ENCODE measurements at regions not wholly inside any gene's neighbourhood (a gene's known extent, or its start where the extent isn't known, plus 50 kb on each side); places are given as distances from the start of the nearest gene placed in this dataset.

- Histone ChIP-seq H3K4me1 (ENCODE audit: control insufficient read depth, insufficient read depth, low read length) (no peaks in the 10 kb centered on the region), H3K9me3 (replicated peaks; ENCODE audit: control insufficient read depth, insufficient read depth, low read length) (no peaks in the 10 kb centered on the region), H3K27ac (ENCODE audit: control insufficient read depth, insufficient read depth) (no peak overlapping the region), H3K36me3 (ENCODE audit: control insufficient read depth in 2 of 2, insufficient read depth in 2 of 2, low read length in 1 of 2) (no peaks in the 10 kb centered on the region), H3K4me2 (ENCODE audit: control insufficient read depth, insufficient read depth) (no peak overlapping the region), H3K27me3 (replicated peaks in 1 of 2; ENCODE audit: control insufficient read depth in 2 of 2, insufficient read depth in 2 of 2, low read length in 1 of 2) (no peaks in the 10 kb centered on the region; a peak in 1 of 4 replicates), H3K9ac (ENCODE audit: control insufficient read depth, insufficient read depth, low read length) (no peak overlapping the region), H2AFZ (ENCODE audit: control insufficient read depth, low read depth, low read length) (no peak overlapping the region), H3K4me3 (no peak overlapping the region), H3K79me2 (ENCODE audit: control insufficient read depth, insufficient read depth, low read length) (no peaks in the 10 kb centered on the region), H4K20me1 (ENCODE audit: control insufficient read depth, insufficient read depth) (no peaks in the 10 kb centered on the region)
- POLR2A ChIA-PET, result no interaction called here
- no peak for FAIRE-seq
- SMC1A ChIA-PET (ENCODE audit: uncharacterized antibody, unreplicated experiment), result interaction anchor here (0.6 kb wide), 1 partner anchor 433 kb away, joined by 3 read pairs; no protein-coding TSS in a partner anchor
- BruUV-seq (replicated peaks), result no TSS peak
- TF ChIP-seq ATF7 (IDR thresholded peaks at IDR 0.05; ENCODE audit: low read depth) (no peak), SUZ12 (IDR thresholded peaks at IDR 0.05; ENCODE audit: unreplicated experiment) (no peak)
- TF ChIP-seq, protein P1, sequence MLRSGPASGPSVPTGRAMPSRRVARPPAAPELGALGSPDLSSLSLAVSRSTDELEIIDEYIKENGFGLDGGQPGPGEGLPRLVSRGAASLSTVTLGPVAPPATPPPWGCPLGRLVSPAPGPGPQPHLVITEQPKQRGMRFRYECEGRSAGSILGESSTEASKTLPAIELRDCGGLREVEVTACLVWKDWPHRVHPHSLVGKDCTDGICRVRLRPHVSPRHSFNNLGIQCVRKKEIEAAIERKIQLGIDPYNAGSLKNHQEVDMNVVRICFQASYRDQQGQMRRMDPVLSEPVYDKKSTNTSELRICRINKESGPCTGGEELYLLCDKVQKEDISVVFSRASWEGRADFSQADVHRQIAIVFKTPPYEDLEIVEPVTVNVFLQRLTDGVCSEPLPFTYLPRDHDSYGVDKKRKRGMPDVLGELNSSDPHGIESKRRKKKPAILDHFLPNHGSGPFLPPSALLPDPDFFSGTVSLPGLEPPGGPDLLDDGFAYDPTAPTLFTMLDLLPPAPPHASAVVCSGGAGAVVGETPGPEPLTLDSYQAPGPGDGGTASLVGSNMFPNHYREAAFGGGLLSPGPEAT (IDR thresholded peaks at IDR 0.05; ENCODE audit: low read depth), result no peak
- RAD21 ChIA-PET (ENCODE audit: unreplicated experiment), result no interaction called here
- no peak for DNase-seq (ENCODE audit: low read depth, low spot score)
- CTCF ChIA-PET, result interaction anchor here (1.4 kb wide), 1 partner anchor 326 kb away, joined by 3 read pairs; the partner anchor contains the start of gene BCL6
- in situ Hi-C loops (cut with MboI), result no loop called here
- WGBS (ENCODE audit: insufficient coverage, insufficient replicate concordance, low lambda C conversion rate, missing lambda C conversion rate), result 52% methylated on average over 2 of the region's 2 CpGs
- intact Hi-C loops (cut with micrococcal nuclease; ENCODE audit: unreplicated experiment), result no loop called here
- ATAC-seq, result no peak
These were observed 82.3 kb upstream of the LPP start for GRCh38 chr3:188071636-188072035.

DNA sequence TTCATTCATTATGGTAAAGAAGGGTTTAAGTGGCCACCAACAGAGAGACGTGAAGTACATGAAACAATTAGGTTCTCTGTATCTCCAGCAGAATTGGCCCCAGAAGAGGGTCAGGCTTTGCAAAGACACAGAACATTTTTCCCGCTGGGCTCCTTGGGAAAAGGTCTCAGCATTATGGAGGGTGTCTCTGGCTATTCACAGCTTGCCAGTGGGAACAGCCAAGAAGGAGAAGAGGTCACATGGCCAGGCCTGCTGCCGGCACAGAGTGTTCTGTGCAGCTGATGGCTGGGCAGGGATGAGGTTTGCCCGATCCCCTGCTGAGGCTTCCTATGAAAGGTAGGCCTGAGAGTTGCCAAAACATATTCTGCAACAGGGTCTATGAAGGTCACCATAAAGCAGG, 77.8 kb upstream of the LPP start:
- ChIA-PET SMC1A (ENCODE audit: uncharacterized antibody, unreplicated experiment) (no interaction called here), RAD21 (ENCODE audit: unreplicated experiment) (no interaction called here), CTCF (interaction anchor here (0.7 kb wide), 1 partner anchor 34 kb away, joined by 3 read pairs; no protein-coding TSS in a partner anchor), POLR2A (no interaction called here)
- no peak overlapping the region for H3K4me2 ChIP-seq (ENCODE audit: control insufficient read depth, insufficient read depth)
- no peak overlapping the region for H3K4me3 ChIP-seq
- no peak overlapping the region for H2AFZ ChIP-seq (ENCODE audit: control insufficient read depth, low read depth, low read length)
- no peak for FAIRE-seq
- intact Hi-C loops (cut with micrococcal nuclease; ENCODE audit: unreplicated experiment), result no loop called here
- no peaks in the 10 kb centered on the region; a peak in 1 of 4 replicates for H3K27me3 ChIP-seq (replicated peaks in 1 of 2; ENCODE audit: control insufficient read depth in 2 of 2, insufficient read depth in 2 of 2, low read length in 1 of 2)
- H3K9me3 ChIP-seq (replicated peaks; ENCODE audit: control insufficient read depth, insufficient read depth, low read length), result no peaks in the 10 kb centered on the region
- no peaks in the 10 kb centered on the region for H3K4me1 ChIP-seq (ENCODE audit: control insufficient read depth, insufficient read depth, low read length)
- in situ Hi-C loops (cut with MboI), result no loop called here
- DNase-seq (ENCODE audit: low read depth, low spot score), result no peak
- no peaks in the 10 kb centered on the region for H3K36me3 ChIP-seq (ENCODE audit: control insufficient read depth in 2 of 2, insufficient read depth in 2 of 2, low read length in 1 of 2)
- H3K9ac ChIP-seq (ENCODE audit: control insufficient read depth, insufficient read depth, low read length), result no peak overlapping the region
- H4K20me1 ChIP-seq (ENCODE audit: control insufficient read depth, insufficient read depth), result no peaks in the 10 kb centered on the region
- no peaks in the 10 kb centered on the region for H3K79me2 ChIP-seq (ENCODE audit: control insufficient read depth, insufficient read depth, low read length)
- H3K27ac ChIP-seq (ENCODE audit: control insufficient read depth, insufficient read depth), result no peak overlapping the region
- no peak for ATAC-seq
- BruUV-seq (replicated peaks), result no TSS peak
- 56% methylated on average over 4 of the region's 4 CpGs for WGBS (ENCODE audit: insufficient coverage, insufficient replicate concordance, low lambda C conversion rate, missing lambda C conversion rate)
- TF ChIP-seq CHD4 (IDR thresholded peaks at IDR 0.05), result no peak
- TF ChIP-seq ZBTB40 (IDR thresholded peaks at IDR 0.05; ENCODE audit: borderline replicate concordance), result no peak
- TF ChIP-seq ASH2L (IDR thresholded peaks at IDR 0.05; ENCODE audit: borderline replicate concordance, low read depth), result no peak
- TF ChIP-seq, protein P2, sequence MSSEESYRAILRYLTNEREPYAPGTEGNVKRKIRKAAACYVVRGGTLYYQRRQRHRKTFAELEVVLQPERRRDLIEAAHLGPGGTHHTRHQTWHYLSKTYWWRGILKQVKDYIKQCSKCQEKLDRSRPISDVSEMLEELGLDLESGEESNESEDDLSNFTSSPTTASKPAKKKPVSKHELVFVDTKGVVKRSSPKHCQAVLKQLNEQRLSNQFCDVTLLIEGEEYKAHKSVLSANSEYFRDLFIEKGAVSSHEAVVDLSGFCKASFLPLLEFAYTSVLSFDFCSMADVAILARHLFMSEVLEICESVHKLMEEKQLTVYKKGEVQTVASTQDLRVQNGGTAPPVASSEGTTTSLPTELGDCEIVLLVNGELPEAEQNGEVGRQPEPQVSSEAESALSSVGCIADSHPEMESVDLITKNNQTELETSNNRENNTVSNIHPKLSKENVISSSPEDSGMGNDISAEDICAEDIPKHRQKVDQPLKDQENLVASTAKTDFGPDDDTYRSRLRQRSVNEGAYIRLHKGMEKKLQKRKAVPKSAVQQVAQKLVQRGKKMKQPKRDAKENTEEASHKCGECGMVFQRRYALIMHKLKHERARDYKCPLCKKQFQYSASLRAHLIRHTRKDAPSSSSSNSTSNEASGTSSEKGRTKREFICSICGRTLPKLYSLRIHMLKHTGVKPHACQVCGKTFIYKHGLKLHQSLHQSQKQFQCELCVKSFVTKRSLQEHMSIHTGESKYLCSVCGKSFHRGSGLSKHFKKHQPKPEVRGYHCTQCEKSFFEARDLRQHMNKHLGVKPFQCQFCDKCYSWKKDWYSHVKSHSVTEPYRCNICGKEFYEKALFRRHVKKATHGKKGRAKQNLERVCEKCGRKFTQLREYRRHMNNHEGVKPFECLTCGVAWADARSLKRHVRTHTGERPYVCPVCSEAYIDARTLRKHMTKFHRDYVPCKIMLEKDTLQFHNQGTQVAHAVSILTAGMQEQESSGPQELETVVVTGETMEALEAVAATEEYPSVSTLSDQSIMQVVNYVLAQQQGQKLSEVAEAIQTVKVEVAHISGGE (CRISPR knock-in tag; IDR thresholded peaks at IDR 0.05), result no peak
- no peak for TF ChIP-seq CEBPB (IDR thresholded peaks at IDR 0.05; ENCODE audit: borderline replicate concordance in 1 of 2, low read depth in 2 of 2, low read length in 2 of 2)
